ENCODE measurements at regions not wholly inside any gene's neighbourhood (a gene's known extent, or its start where the extent isn't known, plus 50 kb on each side); places are given as distances from the start of the nearest gene placed in this dataset.

GRCh38 chr1:220970311-220970710 lies 91.1 kb downstream of the HLX start:
- TF ChIP-seq POLR2A (IDR thresholded peaks at IDR 0.05) (no peak), CTCF (IDR thresholded peaks at IDR 0.05) (no peak)

Measured in testis (tissue), 2 donors.